Left lobe of liver (tissue), 2 donors: ENCODE measurements at regions not wholly inside any gene's neighbourhood (a gene's known extent, or its start where the extent isn't known, plus 50 kb on each side); places are given as distances from the start of the nearest gene placed in this dataset.
"Not testable (repeated sequence)": the region's sequence is repeated elsewhere in the genome, so short reads cannot be mapped to it uniquely, and the experiment has no call there.

ENCODE experiments used
- ATAC-seq: fragments of 200-7000 bp; cut with Tn5 transposase; one replicate; pipeline ENCODE4 v1.9.1; 2020; ENCODE audit warnings: mild to moderate bottlenecking, moderate library complexity
- DNase-seq: peaks from one replicate; pipeline ENCODE4 v3.0.0-alpha.2; 2020; ENCODE audit warnings: low spot score
- donor health status: DM: no; HTN: no; CAD: no; lungs with moderate emphysema.
- donor health status: DM: no; HTN: yes; CAD: no.

DNA sequence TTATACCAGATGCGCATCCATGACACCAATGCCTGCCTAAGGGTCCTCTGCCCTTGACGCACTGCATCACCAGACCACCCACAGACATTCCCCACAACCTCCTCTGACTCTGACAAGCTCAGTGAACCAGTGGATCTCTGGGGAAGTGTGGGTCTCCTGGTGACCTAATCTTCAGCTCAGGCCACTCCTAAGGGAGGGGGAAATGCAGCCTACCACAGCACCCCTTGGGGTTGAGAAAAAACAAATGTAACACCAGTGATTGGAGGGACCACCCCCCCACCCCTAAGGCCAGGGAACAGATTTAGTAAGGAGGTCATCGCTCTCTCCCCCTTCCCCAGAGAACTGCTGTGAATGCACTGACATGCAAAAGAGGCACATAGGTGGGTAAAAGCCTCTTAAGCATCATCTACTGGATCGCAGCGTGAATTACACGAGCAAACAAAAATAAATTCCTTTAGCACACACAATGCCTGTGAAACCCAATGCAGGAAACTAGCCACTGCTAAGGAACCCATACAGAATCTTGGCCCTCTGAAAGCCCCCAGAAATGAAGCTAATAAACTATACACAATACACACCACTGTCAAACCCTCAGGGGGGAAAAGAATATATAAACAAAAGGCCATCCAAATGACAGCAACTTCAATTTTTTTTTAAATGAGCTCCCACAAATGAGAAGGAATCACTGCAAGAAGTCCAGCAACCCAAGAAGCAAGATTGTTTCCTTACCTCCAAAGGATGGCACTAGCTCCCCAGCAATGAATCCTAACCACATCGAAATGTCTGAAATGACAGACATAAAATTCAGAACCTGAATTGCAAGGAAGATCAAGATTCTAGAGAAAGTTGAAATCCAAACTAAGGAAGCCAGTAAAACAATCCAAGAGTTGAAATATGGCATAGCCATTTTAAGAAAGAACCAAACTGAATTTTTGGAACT is 513.7 kb upstream of the PTGER4 start:
- DNase-seq (no peak), ATAC-seq (no peak)

DNA sequence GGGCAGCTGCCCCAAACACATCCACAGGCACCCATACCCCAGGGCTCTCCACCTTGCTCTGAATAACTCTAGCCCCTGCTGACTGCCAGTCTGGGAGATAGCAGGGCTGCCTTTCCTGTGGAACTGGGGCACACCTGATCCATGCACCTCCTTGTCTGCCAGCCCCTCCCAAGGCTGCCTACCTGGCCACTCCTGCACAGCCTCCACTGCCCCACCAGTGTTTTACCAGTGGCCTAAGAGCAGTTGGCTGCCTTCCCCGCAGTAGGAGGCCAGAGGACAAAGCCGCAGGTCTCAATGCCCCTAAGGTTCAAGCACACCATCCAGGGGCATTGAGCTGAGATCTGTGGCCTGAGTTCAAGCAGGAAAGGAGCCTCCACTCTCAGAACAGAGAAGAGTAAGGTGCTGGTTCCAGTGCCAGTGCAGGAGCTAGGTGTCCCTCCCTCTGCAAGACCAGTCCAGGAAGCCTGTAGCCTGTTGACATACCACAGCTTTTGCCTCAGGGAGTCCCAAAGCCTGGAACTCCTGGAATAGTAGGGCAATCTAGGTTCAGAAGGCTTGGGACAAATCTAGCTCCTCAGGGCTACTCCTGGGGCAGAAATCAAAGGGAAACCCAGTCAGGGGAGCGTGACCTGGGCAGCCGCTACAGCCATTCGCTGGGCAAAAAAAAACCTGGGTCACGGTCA is 514.5 kb upstream of the PTGER4 start:
- DNase-seq: no peak
- no peak for ATAC-seq

DNA sequence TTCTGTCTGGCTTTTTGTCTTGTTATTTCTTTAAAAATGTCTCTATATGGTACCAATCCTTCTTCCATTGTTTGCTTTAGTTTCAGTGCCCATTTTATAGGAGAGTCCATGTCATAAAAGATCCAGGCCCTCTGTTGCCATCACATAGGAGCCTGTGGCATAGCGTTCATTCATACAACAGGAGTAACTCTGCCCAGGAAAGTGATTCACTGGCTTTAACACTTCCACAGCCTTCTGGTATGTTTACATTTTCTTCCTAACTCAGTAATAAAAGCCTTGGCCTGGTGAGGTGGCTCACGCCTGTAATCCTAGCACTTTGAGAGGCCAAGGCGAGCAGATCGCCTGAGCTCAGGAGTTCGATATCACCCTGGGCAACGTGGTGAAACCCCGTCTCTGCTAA is 519.3 kb upstream of the PTGER4 start:
- no peak for DNase-seq
- no peak for ATAC-seq

DNA sequence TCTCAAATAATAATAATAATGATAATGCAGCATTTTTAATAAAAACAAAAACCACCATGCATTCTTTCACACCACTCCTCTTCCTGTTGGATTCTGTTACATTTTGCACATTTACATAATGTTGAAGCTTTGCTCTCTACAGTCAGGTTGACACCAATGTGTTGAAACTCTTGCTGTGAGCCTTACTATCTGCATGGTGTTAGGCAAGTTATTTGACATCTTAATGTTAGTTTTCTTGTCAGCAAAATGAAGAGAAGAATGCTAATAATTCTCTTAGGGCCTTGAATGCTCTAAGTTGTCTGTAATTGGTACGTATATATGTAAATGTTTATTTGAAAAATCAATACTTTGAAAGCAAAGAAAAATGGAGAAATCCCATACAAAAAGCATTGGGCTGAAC is 525.5 kb upstream of the PTGER4 start:
- DNase-seq (no peak), ATAC-seq (no peak)

DNA sequence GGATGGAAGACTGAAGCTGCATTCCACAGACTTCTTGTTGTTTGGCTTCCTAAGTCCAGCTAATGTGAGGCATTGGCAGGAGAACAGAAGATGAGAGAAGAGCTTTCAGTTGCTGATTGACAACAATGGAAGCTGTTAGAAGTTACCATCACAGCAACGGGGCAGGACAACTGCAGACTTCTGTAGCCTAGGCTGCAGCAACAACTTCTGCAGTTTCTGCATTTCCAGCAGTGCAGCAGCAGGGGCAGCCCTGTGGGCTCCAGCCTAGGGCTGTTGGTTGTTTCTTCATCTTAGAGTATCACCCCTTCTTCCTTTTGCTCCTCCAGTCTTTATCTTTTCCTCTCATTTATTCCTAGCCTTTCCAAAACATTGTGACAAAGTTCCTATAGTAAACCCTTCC is 528.8 kb upstream of the PTGER4 start:
- no peak for DNase-seq
- ATAC-seq: no peak

DNA sequence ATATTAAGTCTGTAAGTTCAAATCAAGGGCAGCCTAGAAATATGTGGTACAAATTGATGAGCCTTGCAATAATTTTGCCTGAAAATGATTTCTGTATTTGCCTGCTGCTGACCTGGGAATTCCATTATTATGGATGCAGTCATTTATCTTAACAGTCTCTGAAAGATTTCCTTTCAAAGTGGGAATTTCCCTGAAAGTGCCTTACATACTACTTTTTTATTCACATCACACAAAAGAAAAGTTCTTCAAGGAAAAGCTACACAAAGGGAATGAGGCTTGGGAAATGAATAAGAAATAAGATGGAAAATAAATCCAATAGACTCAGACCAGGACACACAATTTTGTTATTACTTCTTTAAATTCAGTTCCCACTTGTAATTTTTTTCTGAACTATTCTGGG is 537.8 kb upstream of the PTGER4 start:
- no peak for ATAC-seq
- no peak for DNase-seq

DNA sequence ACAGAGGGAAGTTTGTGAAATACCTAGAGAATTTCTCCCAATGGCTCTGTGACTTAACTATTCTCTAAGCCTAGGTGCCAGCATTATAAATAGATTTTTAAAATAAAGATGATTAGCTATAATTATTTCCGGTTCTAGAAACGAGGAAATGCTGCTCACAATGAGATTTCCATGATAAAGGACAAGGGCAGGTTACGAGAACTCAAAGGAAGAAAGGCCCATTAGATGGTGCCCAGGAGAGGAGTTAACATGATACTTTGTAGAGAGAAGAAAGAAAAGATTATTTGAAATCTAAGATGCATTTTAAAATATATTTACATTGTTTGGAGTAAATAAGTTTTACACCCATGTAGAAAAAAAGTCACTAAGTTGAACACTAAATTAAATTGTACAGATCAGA is 538.3 kb upstream of the PTGER4 start:
- no peak for DNase-seq
- ATAC-seq: no peak

DNA sequence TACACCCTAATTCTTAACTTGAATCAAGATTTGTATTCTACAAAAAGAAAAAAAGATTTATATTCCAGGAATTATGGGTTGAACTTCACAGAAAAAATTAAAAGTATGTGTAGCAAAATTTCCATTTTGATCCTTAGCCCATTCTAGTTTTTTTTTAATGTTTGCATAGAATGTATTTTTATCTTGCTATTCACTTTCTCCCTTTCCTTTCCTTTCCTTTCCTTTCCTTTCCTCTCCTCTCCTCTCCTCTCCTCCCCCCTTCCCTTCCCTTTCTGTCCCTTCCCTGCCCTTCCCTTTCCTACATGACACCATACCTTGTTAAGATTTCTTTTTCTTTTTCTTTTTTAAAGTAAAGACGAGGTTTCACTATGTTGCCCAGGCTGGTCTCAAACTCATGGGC is 542.5 kb upstream of the PTGER4 start:
- ATAC-seq (no peak), DNase-seq (no peak)

DNA sequence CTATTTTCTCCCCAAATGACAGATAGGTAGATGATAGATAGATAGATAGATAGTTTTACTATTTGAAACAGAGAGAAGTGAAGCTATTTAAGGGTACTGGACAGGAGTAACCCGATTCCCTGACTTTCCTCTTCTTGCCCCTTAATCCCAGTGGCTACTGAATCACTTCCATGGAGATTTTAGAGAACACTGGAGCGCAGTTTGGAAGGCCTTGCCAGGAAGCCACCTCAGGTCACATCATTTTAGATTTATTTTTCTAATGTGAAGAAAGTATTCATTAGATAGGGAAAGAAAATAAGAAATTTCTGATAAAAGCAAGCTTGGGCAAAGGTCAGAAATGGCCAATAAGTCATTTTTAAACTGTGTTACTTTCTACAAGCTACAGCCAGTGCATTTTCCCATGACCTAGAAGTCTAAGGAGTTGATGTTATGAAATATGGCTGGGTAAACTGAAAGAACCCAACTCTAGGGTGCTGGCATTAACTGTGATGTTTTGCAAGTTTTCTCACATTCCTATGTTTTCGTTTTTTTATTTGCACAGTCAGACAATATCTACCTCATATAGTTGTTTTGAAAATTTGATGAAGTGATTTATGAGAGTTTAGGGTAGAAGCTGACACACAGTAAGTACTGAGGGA is 544.7 kb upstream of the PTGER4 start:
- ATAC-seq (no peak), DNase-seq (no peak)

DNA sequence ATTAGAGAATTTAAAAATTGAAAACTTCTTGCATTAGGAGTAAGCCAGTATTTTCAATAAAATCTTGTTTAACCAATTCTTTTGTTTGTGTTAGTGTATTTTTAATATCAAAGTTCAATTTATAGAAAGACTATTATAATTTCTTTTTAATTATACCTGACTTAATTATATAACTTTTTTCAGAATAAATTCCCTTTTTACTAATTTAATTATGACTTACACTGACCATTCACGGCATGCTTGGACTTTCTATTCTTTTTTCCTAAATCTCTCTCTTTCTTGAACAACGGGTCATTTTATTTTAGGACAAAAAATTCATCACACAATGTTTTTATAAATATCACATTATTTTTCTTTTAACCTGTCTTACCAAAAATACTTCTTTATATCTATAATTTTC is 555.3 kb upstream of the PTGER4 start:
- no peak for DNase-seq
- no peak for ATAC-seq

DNA sequence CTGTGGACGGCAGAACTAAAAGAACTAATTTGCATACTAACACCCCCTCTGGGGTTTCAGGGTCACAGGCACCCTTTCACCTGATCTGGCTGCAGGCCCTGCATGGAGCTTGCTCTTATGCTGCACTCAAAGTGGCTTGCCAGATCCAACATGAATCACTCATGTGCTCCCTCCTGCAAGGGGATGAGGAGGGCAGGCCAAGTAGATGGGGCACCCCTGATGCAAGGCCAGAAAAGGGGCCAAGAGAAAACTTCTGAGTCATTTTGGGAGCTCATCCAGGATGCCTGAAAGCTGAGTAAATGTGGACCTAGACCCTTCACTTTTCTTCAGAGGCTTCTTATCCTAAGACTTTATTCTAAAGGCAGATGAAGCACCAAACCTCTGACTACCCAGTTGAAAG is 558.5 kb upstream of the PTGER4 start:
- ATAC-seq: no peak
- DNase-seq: no peak

DNA sequence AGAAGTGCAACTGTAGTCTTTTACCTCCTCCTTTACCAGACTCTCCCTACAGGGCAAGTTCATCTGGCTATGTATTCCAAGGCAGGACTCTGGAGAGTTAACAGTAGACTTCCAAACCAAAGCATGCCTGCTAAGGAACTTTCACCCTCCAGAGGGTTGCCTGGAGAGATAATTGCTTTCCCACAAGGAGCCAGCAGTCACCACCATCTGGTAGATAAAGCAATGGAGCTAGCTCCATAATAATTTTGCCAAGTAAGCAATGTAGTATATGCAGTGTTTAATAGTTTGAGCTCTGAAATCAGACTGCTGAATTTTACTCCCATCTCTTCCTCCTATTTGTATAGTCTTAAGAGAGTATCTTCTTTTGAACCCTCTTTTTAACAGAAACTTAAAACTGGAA is 566.8 kb upstream of the PTGER4 start:
- DNase-seq (no peak), ATAC-seq (no peak)

DNA sequence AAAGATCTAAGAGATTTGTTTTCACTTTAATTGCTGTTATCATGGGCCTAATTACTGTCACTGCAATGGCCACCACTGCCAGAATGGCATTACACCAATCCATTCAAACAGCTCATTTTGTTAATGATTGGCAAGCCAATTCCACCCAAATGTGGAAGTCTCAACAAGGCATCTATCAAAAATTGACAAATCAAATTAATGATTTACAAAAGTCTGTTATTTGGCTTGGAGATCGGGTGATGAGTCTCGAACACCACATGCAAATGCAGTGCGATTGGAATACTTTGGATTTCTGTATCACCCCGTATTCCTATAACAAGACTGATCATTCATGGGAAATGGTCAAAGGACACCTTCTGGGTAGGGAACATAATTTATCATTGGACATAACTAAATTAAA is 568.7 kb upstream of the PTGER4 start:
- not testable (repeated sequence) for ATAC-seq, DNase-seq

DNA sequence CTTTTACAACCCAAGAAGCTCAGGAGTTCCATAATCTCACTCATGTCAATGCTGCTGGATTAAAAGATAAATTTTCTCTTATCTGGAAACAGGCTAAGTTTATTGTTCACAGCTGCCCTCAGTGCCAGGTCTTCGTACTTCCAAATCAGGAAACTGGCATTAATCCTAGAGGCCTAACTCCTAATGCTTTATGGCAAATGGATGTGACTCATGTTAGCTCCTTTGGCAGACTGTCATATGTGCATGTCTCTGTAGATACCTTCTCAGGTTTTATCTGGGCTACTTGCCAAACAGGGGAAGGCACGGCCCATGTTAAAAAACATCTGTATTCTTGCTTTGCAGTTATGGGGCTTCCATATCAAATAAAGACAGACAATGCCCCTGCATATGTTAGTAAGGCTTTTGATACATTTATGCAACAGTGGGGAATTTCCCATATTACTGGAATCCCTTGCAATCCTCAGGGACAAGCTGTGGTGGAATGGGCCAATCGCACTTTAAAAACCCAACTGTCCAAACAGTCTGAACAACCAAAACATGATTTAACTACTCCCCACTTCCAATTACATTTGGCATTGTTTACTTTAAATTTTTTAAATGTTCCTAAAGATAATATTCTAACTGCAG is 570.8 kb upstream of the PTGER4 start:
- not testable (repeated sequence) for ATAC-seq, DNase-seq

DNA sequence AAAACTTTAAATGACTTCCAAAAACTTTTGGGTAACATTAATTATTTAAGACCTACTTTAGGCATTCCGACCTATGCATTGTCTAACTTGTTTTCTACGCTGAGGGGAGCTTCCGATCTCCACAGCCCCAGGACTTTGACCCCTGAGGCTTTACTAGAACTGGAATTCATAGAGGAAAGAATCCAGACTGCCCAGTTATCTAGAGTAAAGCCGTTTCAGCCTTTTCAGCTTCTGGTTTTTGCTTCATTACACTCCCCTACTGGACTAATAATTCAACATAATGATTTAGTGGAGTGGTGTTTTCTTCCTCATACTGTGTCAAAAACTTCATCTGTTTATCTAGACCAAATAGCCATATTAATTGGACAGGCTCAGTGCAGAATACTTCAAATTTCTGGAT is 571.9 kb upstream of the PTGER4 start:
- DNase-seq, ATAC-seq: not testable (repeated sequence)

DNA sequence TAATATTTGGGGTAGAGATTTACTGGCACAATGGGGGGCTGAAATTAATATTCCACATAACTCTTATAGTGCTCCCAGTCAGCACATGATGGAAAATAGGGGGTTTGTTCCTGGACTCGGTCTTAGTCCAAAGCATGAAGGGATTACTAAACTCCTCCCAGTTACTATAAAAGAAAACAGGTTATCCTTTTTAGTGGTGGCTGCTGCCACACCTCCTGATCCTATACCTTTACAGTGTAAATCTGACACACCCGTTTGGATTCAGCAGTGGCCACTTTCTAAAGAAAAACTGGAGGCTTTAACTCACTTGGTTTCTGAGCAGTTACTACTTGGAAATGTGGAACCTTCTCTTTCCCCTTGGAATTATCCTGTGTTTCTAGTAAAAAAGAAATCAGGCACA is 572.9 kb upstream of the PTGER4 start:
- ATAC-seq (no peak), DNase-seq (no peak)

DNA sequence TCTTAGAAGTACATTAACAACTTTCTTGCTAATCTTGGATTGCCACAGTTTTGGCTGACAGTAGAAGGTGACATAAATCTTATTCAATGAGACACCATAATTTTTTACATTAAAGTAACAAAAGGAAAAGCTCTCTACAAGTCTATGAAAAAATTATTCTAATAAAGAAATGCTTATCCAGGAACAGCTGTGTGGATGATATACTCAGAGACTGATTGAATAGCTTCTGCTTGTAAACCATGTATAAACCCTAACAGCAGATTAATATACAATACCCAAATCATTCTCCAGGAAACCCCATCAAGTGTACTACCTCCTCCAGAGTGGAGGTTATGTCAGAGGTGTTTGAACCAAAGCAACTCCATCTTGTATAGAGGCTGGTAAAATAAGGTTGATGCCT is 581.4 kb upstream of the PTGER4 start:
- no peak for ATAC-seq
- DNase-seq: no peak

DNA sequence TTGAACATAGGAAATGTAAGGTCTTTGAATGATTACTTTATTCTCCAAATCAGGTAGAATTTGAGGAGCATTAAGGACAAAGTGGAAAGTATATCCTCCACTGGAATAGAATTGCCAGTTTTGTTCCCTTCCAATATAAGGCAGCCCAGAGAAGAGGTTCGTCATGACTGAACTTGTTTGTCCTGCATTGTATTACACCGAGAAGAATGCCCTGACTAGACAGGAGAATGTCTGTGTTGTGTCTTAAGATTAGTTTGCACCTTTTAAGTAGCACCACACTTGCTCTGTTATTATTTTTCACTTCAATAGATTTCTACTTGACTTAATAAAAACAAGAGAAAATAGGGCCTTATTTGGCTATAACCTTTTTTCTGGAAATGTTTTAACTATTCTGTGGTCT is 586.2 kb upstream of the PTGER4 start:
- ATAC-seq (no peak), DNase-seq (no peak)

DNA sequence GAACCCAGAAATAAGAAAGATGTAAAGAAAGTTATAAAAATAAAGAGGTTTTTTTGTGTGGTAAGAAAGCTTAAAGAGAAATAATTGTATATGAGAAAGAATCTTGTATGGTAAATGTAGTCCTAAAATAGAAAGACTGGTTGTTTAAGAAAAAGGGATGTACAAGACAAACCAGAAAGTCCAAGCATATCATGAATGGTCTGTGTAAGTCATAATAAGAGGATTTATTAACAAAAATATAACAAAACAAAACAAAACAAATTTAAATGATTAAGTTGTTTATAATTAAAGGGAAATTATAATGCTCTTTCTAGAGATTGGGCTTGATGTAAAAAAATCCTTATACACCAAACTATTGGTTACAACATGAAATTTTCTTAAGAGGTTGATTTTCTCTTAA is 590.4 kb upstream of the PTGER4 start:
- ATAC-seq (no peak), DNase-seq (no peak)

DNA sequence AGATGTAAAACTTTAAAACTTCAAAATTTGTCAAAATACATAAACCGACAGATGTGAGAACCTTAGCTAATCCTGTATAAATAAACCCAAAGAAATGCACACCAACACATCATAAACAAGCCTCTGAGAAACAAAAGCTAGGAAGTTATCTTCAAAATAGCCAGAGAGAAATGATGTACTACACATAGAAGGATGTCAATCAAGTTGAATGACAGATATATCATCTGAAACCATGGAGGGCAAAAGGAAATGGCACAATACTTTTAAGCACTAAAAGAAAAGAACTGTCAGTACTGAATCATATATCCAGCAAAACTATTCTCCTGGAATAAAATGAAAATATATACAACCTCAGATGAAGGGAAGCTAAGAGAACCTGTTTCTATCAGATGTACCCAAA is 595.1 kb upstream of the PTGER4 start:
- DNase-seq: no peak
- no peak for ATAC-seq

DNA sequence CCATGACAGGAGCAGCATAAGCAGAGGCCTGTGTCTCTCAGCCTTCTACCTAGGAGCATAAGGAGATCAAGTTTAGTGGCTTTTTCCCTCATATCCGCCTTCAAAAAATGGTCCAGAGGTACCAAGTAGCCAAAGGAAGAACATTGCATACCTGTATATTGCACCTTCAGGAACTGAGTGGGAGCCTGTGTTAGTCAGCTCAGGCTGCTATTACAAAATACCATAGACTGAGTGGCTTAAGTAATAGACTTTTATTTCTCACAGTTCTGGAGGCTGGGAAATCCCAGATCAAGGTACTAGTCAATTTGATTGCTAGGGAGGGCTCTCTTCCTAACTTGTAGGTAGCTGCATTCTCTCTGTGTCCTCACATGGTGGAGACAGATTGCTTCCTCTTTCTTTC is 597.4 kb upstream of the PTGER4 start:
- ATAC-seq (no peak), DNase-seq (no peak)

DNA sequence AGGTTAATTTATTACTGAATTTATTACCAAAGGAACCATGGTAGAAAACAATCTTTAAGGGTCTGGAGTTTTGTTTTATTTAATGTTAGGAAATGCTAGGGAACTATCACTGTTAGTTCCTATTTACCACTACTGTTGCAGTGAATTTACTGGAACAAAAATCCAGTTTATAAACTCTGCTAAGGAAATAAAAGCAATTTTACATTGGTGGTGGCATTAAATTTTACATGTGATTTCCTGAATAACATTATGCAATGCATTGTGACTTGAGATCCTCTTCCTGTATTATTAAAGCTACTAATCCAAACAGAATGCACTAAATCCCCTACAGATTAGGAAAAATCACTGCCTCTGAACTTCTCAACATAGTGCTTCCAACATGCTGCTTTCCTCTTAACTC is 599.5 kb upstream of the PTGER4 start:
- no peak for ATAC-seq
- DNase-seq: no peak
